ENCODE measurements at regions not wholly inside any gene's neighbourhood (a gene's known extent, or its start where the extent isn't known, plus 50 kb on each side); places are given as distances from the start of the nearest gene placed in this dataset.

DNA sequence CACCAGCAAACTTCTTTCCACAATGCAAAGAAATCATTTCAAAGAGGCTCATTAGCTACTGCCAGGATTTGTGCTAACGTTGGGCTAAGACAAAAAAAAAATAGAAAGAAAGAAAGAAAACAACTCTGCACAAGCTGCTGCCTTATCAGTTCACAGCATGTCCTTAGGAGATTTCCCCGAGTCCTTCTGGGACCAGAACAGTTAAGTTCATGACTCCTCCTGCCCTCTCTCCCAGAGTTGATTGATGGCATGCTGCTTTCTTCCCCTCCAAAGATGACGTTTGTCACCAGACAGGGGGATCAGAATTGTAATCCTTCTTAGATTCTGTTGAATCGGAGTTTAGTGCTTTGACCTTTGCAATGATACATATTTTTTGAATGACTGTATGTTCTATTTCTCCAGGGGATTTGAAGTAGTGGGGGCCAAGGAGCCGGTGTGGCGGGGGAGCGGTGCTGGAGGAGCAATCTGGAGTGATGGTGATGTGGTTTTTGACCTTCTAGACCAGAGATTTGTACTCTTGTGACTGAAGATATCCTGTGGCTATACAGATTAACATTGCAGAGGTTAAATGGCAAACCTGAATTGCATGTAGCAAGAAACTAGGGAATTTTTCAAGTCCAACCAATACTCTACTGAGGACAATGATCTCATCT is 409.2 kb upstream of the TMPO start:
- TF ChIP-seq, protein P1, sequence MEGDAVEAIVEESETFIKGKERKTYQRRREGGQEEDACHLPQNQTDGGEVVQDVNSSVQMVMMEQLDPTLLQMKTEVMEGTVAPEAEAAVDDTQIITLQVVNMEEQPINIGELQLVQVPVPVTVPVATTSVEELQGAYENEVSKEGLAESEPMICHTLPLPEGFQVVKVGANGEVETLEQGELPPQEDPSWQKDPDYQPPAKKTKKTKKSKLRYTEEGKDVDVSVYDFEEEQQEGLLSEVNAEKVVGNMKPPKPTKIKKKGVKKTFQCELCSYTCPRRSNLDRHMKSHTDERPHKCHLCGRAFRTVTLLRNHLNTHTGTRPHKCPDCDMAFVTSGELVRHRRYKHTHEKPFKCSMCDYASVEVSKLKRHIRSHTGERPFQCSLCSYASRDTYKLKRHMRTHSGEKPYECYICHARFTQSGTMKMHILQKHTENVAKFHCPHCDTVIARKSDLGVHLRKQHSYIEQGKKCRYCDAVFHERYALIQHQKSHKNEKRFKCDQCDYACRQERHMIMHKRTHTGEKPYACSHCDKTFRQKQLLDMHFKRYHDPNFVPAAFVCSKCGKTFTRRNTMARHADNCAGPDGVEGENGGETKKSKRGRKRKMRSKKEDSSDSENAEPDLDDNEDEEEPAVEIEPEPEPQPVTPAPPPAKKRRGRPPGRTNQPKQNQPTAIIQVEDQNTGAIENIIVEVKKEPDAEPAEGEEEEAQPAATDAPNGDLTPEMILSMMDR (conservative IDR thresholded peaks at IDR 0.05) = no peak
- H3K27ac ChIP-seq = no peak overlapping the region

DNA sequence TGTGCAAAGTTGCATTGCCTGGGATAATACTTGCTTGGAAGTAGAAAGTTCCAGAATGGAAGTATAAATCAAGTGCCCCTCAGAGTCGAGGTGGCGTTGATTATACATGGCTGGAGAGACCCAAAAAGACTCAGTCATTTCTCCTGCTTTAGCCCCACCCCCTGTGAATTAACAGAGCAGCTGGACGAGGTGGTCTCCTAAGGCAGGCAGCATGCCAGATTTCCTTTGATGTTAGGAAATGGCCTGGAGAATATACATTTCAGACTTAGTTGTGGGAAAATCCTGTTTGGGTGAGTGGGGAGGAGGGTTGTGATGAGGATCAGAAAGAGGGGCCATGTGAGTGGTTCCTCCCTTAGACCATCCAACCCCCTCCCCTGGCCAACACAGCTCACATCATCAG is 406.1 kb upstream of the TMPO start:
- TF ChIP-seq, protein P1 (conservative IDR thresholded peaks at IDR 0.05) = no peak
- H3K27ac ChIP-seq = no peak overlapping the region

DNA sequence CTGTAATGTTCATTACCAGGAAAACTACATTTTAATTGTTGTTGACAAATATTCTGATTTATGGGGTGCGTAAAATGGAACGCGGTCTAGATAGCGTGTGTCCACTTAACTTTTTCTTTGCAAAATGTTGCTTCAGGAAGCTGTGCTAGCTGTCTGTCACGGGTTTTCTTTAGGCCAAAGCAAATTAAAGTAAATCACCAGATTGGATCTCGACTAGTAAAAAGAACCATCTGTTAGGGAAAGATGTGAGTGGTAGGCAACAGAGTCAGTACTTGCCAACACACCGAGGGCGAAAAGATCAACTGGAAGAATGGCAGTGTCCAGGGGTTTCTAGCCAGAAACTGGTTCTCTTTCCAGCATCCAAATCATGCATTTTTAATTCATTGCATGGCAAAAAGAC is 404.9 kb upstream of the TMPO start:
- TF ChIP-seq, protein P1 (conservative IDR thresholded peaks at IDR 0.05) = no peak
- no peak overlapping the region for H3K27ac ChIP-seq

DNA sequence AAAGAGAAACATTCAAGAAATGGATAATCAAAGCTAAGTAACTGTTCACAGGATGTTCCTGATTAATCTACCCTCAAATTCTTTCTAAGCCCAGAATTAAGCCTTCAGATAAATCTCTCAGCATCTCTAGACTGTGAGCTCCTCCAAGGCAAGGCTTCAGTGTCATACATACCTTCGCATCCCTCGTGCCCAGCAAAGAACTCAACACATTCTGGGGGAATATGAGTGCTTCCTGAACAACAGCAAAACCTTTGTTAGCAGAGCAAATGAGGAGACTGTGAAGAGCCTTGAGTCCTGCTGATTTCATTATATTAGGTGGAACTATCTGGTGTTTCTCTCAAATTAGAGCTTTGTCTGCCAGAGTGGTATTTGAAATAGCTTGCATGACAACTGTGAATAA is 401.8 kb upstream of the TMPO start:
- TF ChIP-seq, protein P1 (conservative IDR thresholded peaks at IDR 0.05) = no peak
- no peak overlapping the region for H3K27ac ChIP-seq

DNA sequence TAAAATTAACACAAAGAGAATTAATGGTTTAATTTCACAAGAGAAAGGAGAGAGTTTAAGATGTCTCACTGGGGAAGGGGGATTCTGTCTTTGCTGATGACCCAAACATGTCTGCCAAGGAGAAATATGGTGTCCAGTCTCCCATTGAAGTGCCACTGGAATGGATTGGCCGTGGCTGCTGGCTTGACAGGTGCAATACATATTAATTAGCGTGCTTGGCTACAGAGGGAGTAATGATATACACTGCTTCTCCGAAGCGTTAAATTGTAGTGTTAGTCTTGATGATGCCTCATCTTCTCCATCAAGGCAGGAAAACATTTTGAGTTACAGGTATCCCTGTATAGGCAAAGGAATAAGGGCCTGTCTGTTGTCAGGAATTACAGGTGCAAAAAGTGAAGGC is 393.4 kb upstream of the TMPO start:
- TF ChIP-seq, protein P1 (conservative IDR thresholded peaks at IDR 0.05) = no peak

DNA sequence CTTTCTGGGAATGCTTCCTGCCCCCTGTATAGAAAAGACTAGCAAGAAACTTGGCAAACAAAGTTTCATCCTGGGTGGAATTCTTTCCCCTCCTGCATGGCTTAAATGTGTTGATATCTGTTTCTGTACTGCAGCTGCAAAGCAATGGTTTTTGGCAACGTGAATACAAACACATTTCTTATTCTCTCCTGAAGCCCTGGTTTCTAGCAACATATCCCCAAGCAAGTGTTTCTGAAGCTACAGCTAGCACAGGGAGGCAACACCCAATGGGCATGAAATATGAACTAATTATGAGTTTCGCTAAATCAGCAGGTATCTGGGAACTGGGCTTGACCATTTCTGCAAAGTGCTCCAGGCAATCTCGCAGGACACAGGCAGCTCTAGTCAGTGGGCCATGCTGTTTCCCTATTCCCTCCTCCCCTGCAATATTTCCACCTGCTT is 392.3 kb upstream of the TMPO start:
- TF ChIP-seq, protein P1 (conservative IDR thresholded peaks at IDR 0.05) = no peak
- no peak overlapping the region for H3K27ac ChIP-seq

More for the DNA sequence above, 393.4 kb upstream of the TMPO start:
- H3K27ac ChIP-seq = no peak overlapping the region

DNA sequence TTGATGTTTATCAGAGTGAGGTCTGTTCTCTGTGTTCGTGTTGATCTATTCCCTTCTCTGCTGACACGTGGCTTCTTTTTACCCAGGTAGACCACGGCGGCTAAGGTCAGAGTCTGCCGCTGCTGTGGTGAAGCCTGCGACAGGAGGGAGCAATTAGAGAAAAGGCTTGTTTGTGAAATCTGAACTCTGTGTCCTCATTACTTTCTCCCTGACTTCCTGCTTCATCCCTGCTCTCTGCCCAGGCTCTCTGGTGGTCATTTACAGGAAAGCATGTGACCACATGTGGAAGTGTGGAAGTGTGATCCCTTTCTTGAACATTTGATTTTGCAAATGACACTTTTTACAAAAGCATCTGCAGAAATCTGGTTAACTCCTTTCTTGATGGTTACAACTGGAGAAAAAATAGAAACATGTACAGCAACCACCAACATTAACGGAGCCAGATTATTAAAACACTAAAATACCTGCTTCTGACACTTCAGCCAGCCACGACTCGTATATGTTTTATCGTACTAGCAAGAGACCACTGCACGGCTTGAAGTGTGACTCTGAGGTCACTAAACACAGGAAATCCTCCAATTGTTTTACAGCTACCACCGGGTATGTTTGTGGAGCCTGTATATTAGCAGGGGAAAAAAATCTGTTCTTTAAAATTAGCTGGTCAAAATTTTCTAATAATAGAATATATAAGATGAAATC is 388.6 kb upstream of the TMPO start:
- no peak overlapping the region for H3K27ac ChIP-seq
- TF ChIP-seq, protein P1 (conservative IDR thresholded peaks at IDR 0.05) = no peak
